PC-9 (cell line): ENCODE measurements at regions not wholly inside any gene's neighbourhood (a gene's known extent, or its start where the extent isn't known, plus 50 kb on each side); places are given as distances from the start of the nearest gene placed in this dataset.

Experiments
- BruUV-seq: library from RNA; stranded (reverse); fragments of 400-500 nt; replicated peaks from 2 replicates; lab custom pipeline; 2021; lab: Mats Ljungman, UMichigan
- CTCF ChIA-PET: fragments of 300-600 bp; sonication (Branson Sonifier 250); formaldehyde crosslinking; loops from one replicate; lab custom pipeline; 2022; ENCODE audit warnings: antibody characterized with exemption; lab: Charles Lee
- POLR2A ChIA-PET: fragments of 300-600 bp; sonication (Branson Sonifier 250); formaldehyde crosslinking; loops from one replicate; lab custom pipeline; 2022; ENCODE audit warnings: antibody characterized with exemption; ENCODE audit not compliant: unreplicated experiment; lab: Charles Lee
- DNase-seq, 2 experiments: peaks; one replicate each; pipeline versions ENCODE4 v3.0.0 to v3.0.0-alpha.2; 2015 to 2022; ENCODE audit warnings: mixed read lengths in 1 of 2
- H2AFZ ChIP-seq: fragments of 200-600 bp; sonication (generic); 2 replicates; pipeline ENCODE4 v1.8.1; 2017; ENCODE audit warnings: antibody characterized with exemption
- H3F3A ChIP-seq: fragments of 200-600 bp; sonication (generic); 2 replicates; pipeline ENCODE4 v1.8.1; 2017; ENCODE audit warnings: antibody characterized with exemption, mild to moderate bottlenecking, low read depth; ENCODE audit not compliant: insufficient read depth
- H3K27ac ChIP-seq: fragments of 200-600 bp; sonication (generic); 2 replicates; pipeline ENCODE4 v1.6.1; 2016; ENCODE audit warnings: mixed run types
- H3K27me3 ChIP-seq: fragments of 200-600 bp; sonication (generic); 2 replicates; pipeline ENCODE4 v1.6.1; 2016; ENCODE audit warnings: low read depth, mixed run types; ENCODE audit not compliant: insufficient read depth
- H3K36me3 ChIP-seq: fragments of 200-600 bp; sonication (generic); 2 replicates; pipeline ENCODE4 v1.6.1; 2016; ENCODE audit warnings: low read depth, mixed run types
- H3K4me1 ChIP-seq: fragments of 200-600 bp; sonication (generic); replicated peaks from 2 replicates; pipeline ENCODE4 v1.6.1; 2016; ENCODE audit warnings: mixed run types; ENCODE audit not compliant: insufficient read depth
- H3K4me2 ChIP-seq: fragments of 200-600 bp; sonication (generic); 2 replicates; pipeline ENCODE4 v1.6.1; 2017; ENCODE audit warnings: mixed run types
- H3K4me3 ChIP-seq: fragments of 200-600 bp; sonication (generic); 2 replicates; pipeline ENCODE4 v1.6.1; 2016; ENCODE audit warnings: mixed run types
- H3K79me2 ChIP-seq: fragments of 200-600 bp; sonication (generic); 2 replicates; pipeline ENCODE4 v1.6.1; 2017; ENCODE audit warnings: low read depth, mixed run types
- H3K9me2 ChIP-seq: fragments of 200-600 bp; sonication (generic); 2 replicates; pipeline ENCODE4 v1.8.1; 2017; ENCODE audit warnings: mild to moderate bottlenecking; ENCODE audit not compliant: insufficient read depth
- H3K9me3 ChIP-seq: fragments of 200-600 bp; sonication (generic); 2 replicates; pipeline ENCODE4 v1.8.1; 2016; ENCODE audit warnings: low read depth; ENCODE audit not compliant: insufficient read depth
- H4K20me1 ChIP-seq: fragments of 200-600 bp; sonication (generic); 2 replicates; pipeline ENCODE4 v1.8.1; 2017; ENCODE audit not compliant: insufficient read depth
- EZH2 ChIP-seq: fragments of 200-600 bp; sonication (generic); IDR thresholded peaks from 2 replicates; pipeline ENCODE4 v1.8.0; 2017; ENCODE audit warnings: antibody characterized with exemption, low read depth
- intact Hi-C: fragments of 100-400 bp; cut with micrococcal nuclease; formaldehyde crosslinking; loops from one replicate; pipeline ENCODE4 v1.10.0; 2022; ENCODE audit not compliant: unreplicated experiment
- TF ChIP-seq, protein P1 (sequence below): fragments of 200-600 bp; sonication (generic); conservative IDR thresholded peaks from 2 replicates; pipeline ENCODE4 v1.6.1; 2017; ENCODE audit warnings: mixed run types, antibody characterized with exemption, mild to moderate bottlenecking, moderate library complexity

DNA sequence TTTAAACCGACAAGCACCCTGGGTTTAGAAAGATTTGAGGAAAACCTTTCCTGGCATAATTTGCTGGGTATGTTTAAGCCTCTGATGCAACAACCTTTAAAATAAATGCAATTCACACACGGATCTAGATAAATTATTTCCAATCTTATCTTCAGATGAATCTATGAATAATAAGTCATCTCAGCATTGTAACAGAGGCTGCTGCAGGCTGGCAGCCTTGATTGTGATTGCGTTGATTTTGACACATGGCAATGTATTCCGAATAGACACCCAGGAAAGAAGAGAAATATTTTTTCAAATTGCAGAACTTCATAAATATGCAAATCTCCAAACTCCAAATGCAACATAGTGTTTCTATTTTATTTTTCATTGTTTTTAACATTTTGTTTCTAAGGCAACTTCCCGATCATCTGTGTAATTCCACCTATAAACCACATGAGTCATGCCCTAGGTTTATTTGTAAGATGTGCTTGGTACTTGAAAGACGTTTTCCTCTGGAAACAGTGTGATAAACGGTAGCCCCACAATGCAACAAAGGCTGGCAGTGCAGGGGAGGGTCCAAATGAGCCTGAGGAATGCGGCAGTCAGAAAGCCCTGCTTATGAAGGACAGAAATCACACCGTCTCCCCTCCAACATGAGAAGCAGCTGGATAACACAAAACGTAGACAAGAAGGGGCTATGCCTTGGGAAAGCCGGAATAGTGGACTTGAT is 359.0 kb downstream of the BRD1 start:
- Histone ChIP-seq H3K27me3 (peaks cover 88% of the 10 kb centered on the region), H2AFZ (no peak overlapping the region), H3K36me3 (no peaks in the 10 kb centered on the region), H3K79me2 (no peaks in the 10 kb centered on the region), H3F3A (no peaks in the 10 kb centered on the region; the same call in 1 of the 2 replicates), H3K4me2 (peak overlapping the region; percentile 9), H4K20me1 (no peaks in the 10 kb centered on the region; the same call in 1 of the 2 replicates), H3K4me1 (peaks cover 9% of the 10 kb centered on the region; the same call in 1 of the 2 replicates), H3K4me3 (no peak overlapping the region), H3K27ac (no peak overlapping the region), H3K9me3 (no peaks in the 10 kb centered on the region), H3K9me2 (no peaks in the 10 kb centered on the region)
- ChIA-PET CTCF (no interaction called here), POLR2A (no interaction called here)
- TF ChIP-seq, protein P1, sequence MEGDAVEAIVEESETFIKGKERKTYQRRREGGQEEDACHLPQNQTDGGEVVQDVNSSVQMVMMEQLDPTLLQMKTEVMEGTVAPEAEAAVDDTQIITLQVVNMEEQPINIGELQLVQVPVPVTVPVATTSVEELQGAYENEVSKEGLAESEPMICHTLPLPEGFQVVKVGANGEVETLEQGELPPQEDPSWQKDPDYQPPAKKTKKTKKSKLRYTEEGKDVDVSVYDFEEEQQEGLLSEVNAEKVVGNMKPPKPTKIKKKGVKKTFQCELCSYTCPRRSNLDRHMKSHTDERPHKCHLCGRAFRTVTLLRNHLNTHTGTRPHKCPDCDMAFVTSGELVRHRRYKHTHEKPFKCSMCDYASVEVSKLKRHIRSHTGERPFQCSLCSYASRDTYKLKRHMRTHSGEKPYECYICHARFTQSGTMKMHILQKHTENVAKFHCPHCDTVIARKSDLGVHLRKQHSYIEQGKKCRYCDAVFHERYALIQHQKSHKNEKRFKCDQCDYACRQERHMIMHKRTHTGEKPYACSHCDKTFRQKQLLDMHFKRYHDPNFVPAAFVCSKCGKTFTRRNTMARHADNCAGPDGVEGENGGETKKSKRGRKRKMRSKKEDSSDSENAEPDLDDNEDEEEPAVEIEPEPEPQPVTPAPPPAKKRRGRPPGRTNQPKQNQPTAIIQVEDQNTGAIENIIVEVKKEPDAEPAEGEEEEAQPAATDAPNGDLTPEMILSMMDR, result no peak
- TF ChIP-seq EZH2, result no peak
- no TSS peak for BruUV-seq
- intact Hi-C loops, result no loop called here
- DNase-seq, result no peak

DNA sequence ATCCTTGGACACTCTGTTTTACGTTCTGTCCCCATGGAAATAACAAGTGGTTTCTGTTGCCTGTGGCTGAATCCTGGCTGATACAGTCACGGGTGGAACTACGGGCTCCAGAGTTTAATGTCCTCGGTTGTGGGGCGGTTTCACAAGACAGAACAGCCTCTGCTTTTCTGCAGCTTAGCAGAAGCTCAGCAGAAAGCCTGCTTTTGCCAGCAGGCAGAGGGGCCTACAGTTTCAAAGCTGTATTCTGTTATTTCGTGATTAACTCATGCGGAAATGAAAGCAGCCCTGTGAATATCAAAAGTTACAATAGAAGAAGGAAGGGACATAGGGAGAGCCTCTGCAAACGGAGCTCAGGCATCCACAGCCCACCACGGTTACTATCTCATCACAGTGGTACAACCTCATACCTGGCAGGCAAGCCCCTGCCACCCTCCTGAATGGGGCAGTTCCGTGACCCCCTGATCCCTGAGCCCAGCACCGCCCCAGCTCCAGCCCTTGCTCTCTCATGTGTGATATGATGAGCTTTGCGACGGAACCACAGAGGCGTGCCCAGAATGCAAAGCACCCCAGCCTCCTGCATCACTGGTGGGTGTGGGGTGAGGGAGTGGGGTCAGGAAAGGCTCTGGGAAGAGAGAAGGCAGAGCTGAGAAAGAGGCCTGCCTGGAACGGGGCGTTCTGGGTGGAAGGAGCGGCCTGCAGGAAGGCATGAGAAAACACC is 360.6 kb downstream of the BRD1 start:
- DNase-seq, result no peak
- POLR2A ChIA-PET, result no interaction called here
- Histone ChIP-seq H3F3A (no peaks in the 10 kb centered on the region; the same call in 1 of the 2 replicates), H3K4me2 (no peak overlapping the region), H3K79me2 (no peaks in the 10 kb centered on the region), H3K4me1 (peaks cover 9% of the 10 kb centered on the region; the same call in 1 of the 2 replicates), H3K27me3 (peaks cover 95% of the 10 kb centered on the region), H3K4me3 (no peak overlapping the region), H3K9me3 (no peaks in the 10 kb centered on the region), H2AFZ (no peak overlapping the region), H3K36me3 (no peaks in the 10 kb centered on the region), H3K27ac (no peak overlapping the region), H4K20me1 (no peaks in the 10 kb centered on the region; the same call in 1 of the 2 replicates), H3K9me2 (no peaks in the 10 kb centered on the region)
- intact Hi-C loops, result no loop called here
- CTCF ChIA-PET, result no interaction called here
- BruUV-seq, result no TSS peak
- no peak for TF ChIP-seq EZH2
- TF ChIP-seq, protein P1, result no peak

DNA sequence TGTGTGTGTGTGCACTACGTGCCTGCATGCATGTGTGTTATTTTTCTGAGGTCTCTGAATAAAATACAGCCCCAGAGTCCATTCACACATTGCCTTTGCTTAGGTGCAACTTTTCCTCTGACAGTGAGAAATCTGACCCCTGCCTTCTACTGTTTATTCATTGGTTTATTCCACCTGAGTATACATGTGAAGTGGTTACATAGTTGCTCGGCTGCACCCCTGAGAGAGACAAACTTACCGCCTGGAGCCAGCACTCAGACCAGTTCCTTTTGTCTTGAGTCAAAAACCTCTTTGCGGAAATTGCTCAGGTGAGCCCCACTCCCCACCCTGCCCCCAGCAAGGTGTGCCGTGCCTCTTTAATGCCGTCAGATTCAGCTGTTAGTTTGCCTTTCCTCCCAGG is 363.6 kb downstream of the BRD1 start:
- no peak for TF ChIP-seq EZH2
- TF ChIP-seq, protein P1, result no peak
- CTCF ChIA-PET, result no interaction called here

More for the DNA sequence above, 363.6 kb downstream of the BRD1 start:
- no peaks in the 10 kb centered on the region; the same call in 1 of the 2 replicates for H4K20me1 ChIP-seq
- peaks cover 9% of the 10 kb centered on the region; the same call in 1 of the 2 replicates for H3K4me1 ChIP-seq
- H2AFZ ChIP-seq, result no peak overlapping the region
- no peaks in the 10 kb centered on the region for H3K9me3 ChIP-seq
- no peak for DNase-seq
- BruUV-seq, result no TSS peak
- intact Hi-C loops, result no loop called here
- no peaks in the 10 kb centered on the region for H3K36me3 ChIP-seq
- H3K79me2 ChIP-seq, result no peaks in the 10 kb centered on the region
- no peak overlapping the region for H3K4me2 ChIP-seq
- POLR2A ChIA-PET, result no interaction called here
- H3K27me3 ChIP-seq, result peaks cover 99% of the 10 kb centered on the region
- H3K27ac ChIP-seq, result no peak overlapping the region
- no peaks in the 10 kb centered on the region; the same call in 1 of the 2 replicates for H3F3A ChIP-seq
- no peaks in the 10 kb centered on the region for H3K9me2 ChIP-seq
- no peak overlapping the region for H3K4me3 ChIP-seq
